Spleen (tissue), 7 donors: ENCODE measurements at regions not wholly inside any gene's neighbourhood (a gene's known extent, or its start where the extent isn't known, plus 50 kb on each side); places are given as distances from the start of the nearest gene placed in this dataset.

Experiments
- POLR2A ChIP-seq, 3 donors: fragments of 450-650 bp; IDR thresholded peaks; one replicate each; pipeline ENCODE4 v1.5.1; 2017; ENCODE audit warnings: antibody characterized with exemption in 3 of 3, mild to moderate bottlenecking in 1 of 3
- TF ChIP-seq, protein P1 (sequence below), 11 experiments: fragments of 200-600 bp in 7 of 11; fragments of 450-650 bp in 4 of 11; sonication (generic) in 4 of 11; IDR thresholded peaks in 8 of 11; conservative IDR thresholded peaks in 3 of 11; 1 replicate in 7 of 11; 2 replicates in 4 of 11; pipeline versions ENCODE4 v1.4.0 to v1.8.0; 2016 to 2021; ENCODE audit warnings: antibody characterized with exemption in 11 of 11, inconsistent platforms in 4 of 11, mild to moderate bottlenecking in 1 of 11
- donor health status: DM: no; HTN: no; CAD: no; lungs with moderate emphysema.
- donor health status: DM: no; HTN: no; CAD: no.
- donor health status: DM: no; HTN: no; CAD: no.

GRCh38 chr6:140058863-140059262 lies 684.4 kb upstream of the CITED2 start:
- TF ChIP-seq POLR2A (IDR thresholded peaks at IDR 0.05), result no peak
- TF ChIP-seq, protein P1, sequence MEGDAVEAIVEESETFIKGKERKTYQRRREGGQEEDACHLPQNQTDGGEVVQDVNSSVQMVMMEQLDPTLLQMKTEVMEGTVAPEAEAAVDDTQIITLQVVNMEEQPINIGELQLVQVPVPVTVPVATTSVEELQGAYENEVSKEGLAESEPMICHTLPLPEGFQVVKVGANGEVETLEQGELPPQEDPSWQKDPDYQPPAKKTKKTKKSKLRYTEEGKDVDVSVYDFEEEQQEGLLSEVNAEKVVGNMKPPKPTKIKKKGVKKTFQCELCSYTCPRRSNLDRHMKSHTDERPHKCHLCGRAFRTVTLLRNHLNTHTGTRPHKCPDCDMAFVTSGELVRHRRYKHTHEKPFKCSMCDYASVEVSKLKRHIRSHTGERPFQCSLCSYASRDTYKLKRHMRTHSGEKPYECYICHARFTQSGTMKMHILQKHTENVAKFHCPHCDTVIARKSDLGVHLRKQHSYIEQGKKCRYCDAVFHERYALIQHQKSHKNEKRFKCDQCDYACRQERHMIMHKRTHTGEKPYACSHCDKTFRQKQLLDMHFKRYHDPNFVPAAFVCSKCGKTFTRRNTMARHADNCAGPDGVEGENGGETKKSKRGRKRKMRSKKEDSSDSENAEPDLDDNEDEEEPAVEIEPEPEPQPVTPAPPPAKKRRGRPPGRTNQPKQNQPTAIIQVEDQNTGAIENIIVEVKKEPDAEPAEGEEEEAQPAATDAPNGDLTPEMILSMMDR (IDR thresholded peaks at IDR 0.05 in 8 of 11, conservative IDR thresholded peaks at IDR 0.05 in 3 of 11), result no peak
